ENCODE measurements at regions not wholly inside any gene's neighbourhood (a gene's known extent, or its start where the extent isn't known, plus 50 kb on each side); places are given as distances from the start of the nearest gene placed in this dataset.

DNA sequence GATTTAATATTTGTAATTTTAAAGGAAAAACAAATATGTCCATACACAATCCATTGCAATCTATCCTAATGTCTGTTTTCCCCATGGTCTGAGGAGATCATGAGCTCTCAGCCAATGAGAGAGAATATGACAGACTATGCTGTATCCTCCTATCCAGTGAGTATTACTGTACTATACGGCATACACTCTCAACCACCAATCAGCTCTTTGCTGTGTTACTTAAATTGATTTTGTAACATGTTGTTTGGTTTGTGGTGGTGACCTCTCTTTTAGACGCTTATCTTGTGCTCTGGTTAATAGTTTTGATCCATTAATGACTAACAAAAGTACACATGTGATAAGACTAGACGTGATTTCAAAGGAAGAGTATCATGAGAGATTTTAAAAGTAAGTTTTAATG lies 231.5 kb upstream of the FOXN3 start:
- TF ChIP-seq, protein P1, sequence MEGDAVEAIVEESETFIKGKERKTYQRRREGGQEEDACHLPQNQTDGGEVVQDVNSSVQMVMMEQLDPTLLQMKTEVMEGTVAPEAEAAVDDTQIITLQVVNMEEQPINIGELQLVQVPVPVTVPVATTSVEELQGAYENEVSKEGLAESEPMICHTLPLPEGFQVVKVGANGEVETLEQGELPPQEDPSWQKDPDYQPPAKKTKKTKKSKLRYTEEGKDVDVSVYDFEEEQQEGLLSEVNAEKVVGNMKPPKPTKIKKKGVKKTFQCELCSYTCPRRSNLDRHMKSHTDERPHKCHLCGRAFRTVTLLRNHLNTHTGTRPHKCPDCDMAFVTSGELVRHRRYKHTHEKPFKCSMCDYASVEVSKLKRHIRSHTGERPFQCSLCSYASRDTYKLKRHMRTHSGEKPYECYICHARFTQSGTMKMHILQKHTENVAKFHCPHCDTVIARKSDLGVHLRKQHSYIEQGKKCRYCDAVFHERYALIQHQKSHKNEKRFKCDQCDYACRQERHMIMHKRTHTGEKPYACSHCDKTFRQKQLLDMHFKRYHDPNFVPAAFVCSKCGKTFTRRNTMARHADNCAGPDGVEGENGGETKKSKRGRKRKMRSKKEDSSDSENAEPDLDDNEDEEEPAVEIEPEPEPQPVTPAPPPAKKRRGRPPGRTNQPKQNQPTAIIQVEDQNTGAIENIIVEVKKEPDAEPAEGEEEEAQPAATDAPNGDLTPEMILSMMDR (conservative IDR thresholded peaks at IDR 0.05; ENCODE audit: low read depth, low read length), result no peak
- TF ChIP-seq EZH2 (IDR thresholded peaks at IDR 0.05; ENCODE audit: borderline replicate concordance, low read depth, low read length, poor library complexity, severe bottlenecking), result no peak
